ENCODE measurements at regions not wholly inside any gene's neighbourhood (a gene's known extent, or its start where the extent isn't known, plus 50 kb on each side); places are given as distances from the start of the nearest gene placed in this dataset.

GRCh38 chr2:162965191-162965590 is 126.6 kb upstream of the KCNH7 start:
- Histone ChIP-seq H3K36me3 (ENCODE audit: control insufficient read depth, insufficient read depth, low read length) (no peaks in the 10 kb centered on the region), H3K27me3 (ENCODE audit: control insufficient read depth, insufficient read depth, low read length) (no peaks in the 10 kb centered on the region), H3K4me3 (ENCODE audit: low read depth, low read length) (no peak overlapping the region)
- no peak for TF ChIP-seq CTCF (IDR thresholded peaks at IDR 0.05; ENCODE audit: insufficient read depth, low read length, poor library complexity, severe bottlenecking)
- DNase-seq (ENCODE audit: low read depth), result no peak

- no peaks in the 10 kb centered on the region for H3K27me3 ChIP-seq (ENCODE audit: control insufficient read depth, insufficient read depth, low read length)
- no peak overlapping the region for H3K4me3 ChIP-seq (ENCODE audit: low read depth, low read length)
- no peaks in the 10 kb centered on the region for H3K36me3 ChIP-seq (ENCODE audit: control insufficient read depth, insufficient read depth, low read length)
- DNase-seq (ENCODE audit: low read depth), result no peak
- no peak for TF ChIP-seq CTCF (IDR thresholded peaks at IDR 0.05; ENCODE audit: insufficient read depth, low read length, poor library complexity, severe bottlenecking)
These were observed 125.9 kb upstream of the KCNH7 start for GRCh38 chr2:162964513-162964912.

- DNase-seq (ENCODE audit: low read depth), result no peak
- H3K36me3 ChIP-seq (ENCODE audit: control insufficient read depth, insufficient read depth, low read length), result no peaks in the 10 kb centered on the region
- no peak overlapping the region for H3K4me3 ChIP-seq (ENCODE audit: low read depth, low read length)
- TF ChIP-seq CTCF (IDR thresholded peaks at IDR 0.05; ENCODE audit: insufficient read depth, low read length, poor library complexity, severe bottlenecking), result no peak
- H3K27me3 ChIP-seq (ENCODE audit: control insufficient read depth, insufficient read depth, low read length), result no peaks in the 10 kb centered on the region
These were observed 124.6 kb upstream of the KCNH7 start for GRCh38 chr2:162963156-162963555.

GRCh38 chr2:162945785-162946184 is 107.2 kb upstream of the KCNH7 start:
- H3K4me3 ChIP-seq (ENCODE audit: low read depth, low read length), result no peak overlapping the region
- H3K27me3 ChIP-seq (ENCODE audit: control insufficient read depth, insufficient read depth, low read length), result no peaks in the 10 kb centered on the region
- DNase-seq (ENCODE audit: low read depth), result no peak
- no peaks in the 10 kb centered on the region for H3K36me3 ChIP-seq (ENCODE audit: control insufficient read depth, insufficient read depth, low read length)
- no peak for TF ChIP-seq CTCF (IDR thresholded peaks at IDR 0.05; ENCODE audit: insufficient read depth, low read length, poor library complexity, severe bottlenecking)

- TF ChIP-seq CTCF (IDR thresholded peaks at IDR 0.05; ENCODE audit: insufficient read depth, low read length, poor library complexity, severe bottlenecking), result no peak
- Histone ChIP-seq H3K36me3 (ENCODE audit: control insufficient read depth, insufficient read depth, low read length) (no peaks in the 10 kb centered on the region), H3K4me3 (ENCODE audit: low read depth, low read length) (no peak overlapping the region), H3K27me3 (ENCODE audit: control insufficient read depth, insufficient read depth, low read length) (no peaks in the 10 kb centered on the region)
- DNase-seq (ENCODE audit: low read depth), result no peak
These were observed 99.8 kb upstream of the KCNH7 start for GRCh38 chr2:162938387-162938786.

- no peak for DNase-seq (ENCODE audit: low read depth)
- H3K27me3 ChIP-seq (ENCODE audit: control insufficient read depth, insufficient read depth, low read length), result no peaks in the 10 kb centered on the region
- H3K4me3 ChIP-seq (ENCODE audit: low read depth, low read length), result no peak overlapping the region
- no peaks in the 10 kb centered on the region for H3K36me3 ChIP-seq (ENCODE audit: control insufficient read depth, insufficient read depth, low read length)
- TF ChIP-seq CTCF (IDR thresholded peaks at IDR 0.05; ENCODE audit: insufficient read depth, low read length, poor library complexity, severe bottlenecking), result no peak
These were observed 95.6 kb upstream of the KCNH7 start for GRCh38 chr2:162934191-162934590.

Data from kidney epithelial cell (primary cell).